Stimulated activated CD4-positive, alpha-beta T cell treated with anti-CD3 and anti-CD28 coated beads, Interleukin-4, amount 100 ng/mL, for 4 hours (primary cell): ENCODE measurements at regions not wholly inside any gene's neighbourhood (a gene's known extent, or its start where the extent isn't known, plus 50 kb on each side); places are given as distances from the start of the nearest gene placed in this dataset.

Source experiments
- DNase-seq, 2 experiments: peaks; one replicate each; pipeline ENCODE4 v3.0.0-alpha.2; 2020

DNA sequence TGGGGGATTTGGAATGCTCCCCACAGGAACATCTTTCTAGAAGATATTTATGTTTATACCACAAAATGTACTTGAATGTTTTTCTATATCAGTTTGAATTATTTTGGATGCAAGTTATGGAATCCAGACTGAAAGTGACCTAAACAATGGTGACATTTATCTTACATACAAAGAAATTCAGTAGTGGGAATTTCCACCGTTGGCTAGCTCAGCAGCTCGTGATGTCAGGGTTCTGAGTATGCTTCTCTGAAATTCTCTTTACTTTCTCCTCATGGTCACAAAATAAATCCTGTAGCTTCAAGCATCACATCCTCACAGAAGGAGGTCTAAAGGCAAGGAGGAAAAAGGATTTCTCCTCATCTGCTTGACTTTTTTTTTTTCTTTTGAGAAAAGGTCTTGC, 105.3 kb downstream of the AKAIN1 start:
- no peak for DNase-seq

DNA sequence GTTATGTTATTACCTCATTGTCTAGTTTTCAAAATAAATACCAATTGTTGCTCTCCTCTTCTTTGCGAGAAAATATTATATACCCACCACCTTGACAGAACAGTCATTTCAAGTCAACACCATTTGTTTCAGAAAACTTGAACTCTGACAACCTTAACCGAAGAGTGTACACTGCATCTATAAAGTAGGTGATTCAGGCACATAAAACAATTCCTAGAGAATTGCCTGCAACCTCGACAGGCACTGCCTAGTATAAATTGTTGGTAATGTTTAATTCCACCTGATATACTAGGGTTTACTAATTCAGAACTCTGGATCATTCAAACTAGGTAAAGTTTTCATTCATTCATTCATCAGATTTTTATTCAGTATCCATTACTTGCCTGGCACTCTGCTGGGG, 121.8 kb downstream of the AKAIN1 start:
- no peak for DNase-seq

DNA sequence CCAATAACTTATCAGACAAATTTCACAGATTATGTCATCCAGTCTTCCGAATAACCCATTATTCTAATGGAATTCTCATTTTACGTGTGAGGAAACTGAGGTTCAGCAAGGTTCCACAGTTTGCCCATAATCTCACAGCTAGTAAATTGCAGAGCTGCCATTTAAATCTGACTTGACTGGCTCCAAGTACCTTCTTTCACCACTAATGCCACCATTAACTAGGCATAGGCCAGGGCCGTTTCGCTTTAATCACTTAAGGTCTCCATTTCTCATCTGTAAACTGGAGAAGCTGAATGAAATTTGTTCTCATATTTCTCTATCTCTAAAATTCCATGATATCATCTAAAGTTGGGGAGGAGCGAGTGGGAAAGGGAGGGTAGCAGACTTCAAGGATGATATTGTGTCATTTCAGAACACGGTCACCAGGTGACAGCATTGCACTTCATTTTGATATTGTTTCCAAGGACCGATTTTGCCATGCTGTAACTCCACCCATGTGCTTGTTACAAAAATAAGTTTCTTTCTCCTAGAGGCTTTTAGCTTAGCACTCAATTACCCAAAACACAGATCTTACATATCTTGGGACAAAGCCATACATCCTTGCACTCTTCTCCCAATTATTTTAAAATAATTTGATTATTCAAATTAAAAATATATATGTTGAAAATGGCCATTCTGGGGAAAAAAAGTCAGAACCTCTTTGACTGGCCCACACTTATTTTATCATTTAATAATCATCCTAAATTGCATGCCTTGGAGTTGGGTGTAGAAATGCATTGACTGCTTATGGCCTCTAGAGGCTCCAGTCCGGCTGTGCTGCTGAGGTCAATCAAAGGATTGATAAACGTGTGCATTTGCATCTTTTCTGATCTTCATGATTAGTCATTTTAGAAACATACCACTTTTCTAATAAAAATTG, 123.8 kb downstream of the AKAIN1 start:
- DNase-seq = no peak

DNA sequence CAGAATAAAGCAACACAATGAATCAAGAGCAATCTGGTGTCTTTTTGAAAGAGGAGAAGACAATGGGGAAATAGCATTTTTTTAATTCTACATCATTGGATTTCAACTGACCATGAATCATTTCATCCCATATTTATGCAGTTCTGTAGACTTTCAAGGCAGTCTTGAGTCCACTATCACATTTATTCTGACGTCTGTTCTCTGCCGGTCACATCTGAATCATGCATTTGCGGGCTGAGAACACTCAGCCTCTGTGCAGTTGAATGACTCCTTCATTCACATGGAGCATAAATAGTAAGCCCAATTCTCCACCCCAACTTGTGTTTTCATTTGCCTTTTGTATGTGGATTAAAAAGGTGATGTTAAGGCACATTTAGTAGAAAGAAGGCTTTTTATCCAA, 128.2 kb downstream of the AKAIN1 start:
- no peak for DNase-seq

DNA sequence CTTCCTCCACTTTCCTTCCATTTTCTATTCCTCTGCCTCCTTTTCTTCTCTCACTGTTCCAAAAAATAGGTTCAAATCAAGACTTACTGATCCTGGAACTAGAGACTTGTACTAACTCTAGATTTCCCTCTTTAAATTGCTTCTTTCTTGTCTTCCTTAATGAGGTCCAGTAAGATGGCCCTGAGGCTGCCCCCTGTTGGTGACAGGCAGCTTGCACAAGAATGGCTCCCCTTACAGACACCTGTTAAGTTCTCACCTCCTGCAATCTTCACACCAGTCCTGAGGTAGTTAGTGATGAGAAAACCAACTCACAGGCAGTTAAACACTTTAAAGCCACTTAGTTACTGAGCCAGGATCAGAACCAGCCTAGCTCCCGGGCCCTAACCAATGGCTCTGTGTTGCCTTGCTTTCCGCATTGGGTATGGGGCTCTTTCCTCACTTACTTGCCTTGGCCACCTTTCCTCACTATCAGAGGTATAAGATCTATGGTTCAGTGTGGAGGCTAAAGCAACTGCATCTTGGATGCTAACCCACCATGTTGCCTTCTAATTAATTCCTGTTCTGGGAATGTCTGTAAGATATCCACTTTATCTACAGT, 130.6 kb downstream of the AKAIN1 start:
- peak in 1 of 2 experiments; percentile 8 for DNase-seq

DNA sequence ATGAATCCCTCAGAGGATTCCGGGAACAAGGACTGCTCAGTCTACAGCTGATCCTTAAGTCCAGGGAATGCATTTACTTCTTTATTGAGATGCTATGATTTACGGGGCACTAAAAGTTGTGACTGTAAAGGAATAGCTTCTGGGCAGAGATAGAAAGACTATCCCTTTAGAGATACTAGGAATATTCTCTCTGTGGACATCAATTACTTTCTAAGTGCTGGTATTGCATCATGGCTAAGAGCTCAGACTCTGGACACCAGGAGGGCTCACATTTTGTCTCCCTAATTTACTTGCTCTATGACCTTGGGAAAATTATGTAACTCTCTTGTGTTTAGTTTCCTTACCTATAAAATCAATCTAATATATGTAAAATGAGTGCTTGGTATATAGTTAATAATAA, 131.4 kb downstream of the AKAIN1 start:
- DNase-seq = no peak

DNA sequence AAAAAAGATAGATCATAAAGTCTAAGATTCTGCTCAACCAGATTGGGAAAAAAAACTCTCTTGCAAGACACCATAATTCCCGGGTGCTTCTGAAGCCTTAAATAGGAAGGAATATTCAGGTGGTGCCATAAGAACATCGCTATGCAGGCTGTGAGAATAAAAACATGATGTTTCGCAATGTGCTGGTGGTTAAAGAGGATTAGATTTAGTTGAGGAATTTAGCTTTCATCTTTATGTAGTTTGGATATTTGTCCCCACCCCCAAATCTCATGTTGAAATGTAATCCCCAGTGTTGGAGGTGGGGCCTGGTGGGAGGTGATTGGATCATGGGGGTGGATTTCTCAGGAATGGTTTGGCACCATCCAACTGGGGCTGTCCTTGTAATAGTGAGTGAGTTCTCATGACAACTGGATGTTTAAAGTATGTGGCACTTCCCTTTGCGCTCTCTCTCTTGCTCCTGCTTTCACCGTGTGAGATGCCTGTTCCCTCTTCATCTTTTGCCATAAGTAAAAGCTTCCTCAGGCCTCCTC, 132.2 kb downstream of the AKAIN1 start:
- no peak for DNase-seq

DNA sequence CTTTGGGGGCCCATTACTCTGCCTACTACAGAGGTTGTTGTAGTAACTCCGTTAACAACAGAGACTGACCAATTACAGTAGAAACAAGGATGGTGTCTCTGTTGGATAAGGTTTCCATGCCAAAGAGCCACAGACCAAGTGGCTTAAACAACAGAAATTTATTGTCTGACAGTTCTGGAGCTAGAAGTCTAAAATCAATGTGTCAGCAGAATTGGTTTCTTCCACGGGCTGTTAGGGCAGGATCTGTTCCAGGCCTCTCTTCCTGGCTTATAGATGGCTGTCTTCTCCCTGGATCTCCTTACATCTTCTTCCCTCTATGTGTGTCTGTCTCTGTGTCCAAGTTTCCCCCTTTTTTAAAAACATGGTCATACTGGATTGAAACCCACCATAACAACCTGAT, 135.3 kb downstream of the AKAIN1 start:
- no peak for DNase-seq

DNA sequence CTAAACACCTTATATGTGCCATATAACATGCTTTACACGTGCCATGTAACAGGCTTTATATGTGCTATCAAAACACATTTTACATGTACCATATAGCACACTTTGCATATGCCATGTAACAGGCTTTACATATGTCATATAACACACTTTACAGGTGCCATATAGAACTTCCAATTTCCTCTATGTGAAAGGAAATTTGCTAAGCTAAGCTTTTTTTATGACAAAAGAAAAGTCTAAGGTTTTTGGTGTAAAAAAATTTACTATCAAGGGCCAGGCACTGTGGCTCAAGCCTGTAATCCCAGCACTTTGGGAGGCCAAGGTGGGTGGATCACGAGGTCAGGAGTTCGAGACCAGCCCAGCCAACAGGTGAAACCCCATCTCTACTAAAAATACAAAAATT, 136.5 kb downstream of the AKAIN1 start:
- no peak for DNase-seq

DNA sequence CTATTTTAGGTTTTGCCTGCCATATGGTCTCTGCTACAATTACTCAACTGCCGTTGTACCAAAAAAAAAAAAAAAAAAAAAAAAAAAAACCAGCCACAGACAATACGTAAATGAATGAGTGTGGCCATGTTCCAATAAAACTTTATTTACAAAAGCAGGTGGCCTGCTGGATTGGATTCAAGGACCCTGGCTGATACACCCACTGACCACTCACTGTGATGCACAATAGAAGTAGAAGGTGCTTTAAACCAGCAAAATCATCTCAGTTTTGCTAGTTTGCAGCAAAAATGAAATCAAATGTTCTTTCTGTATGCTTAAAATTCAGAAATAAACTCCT, 137.4 kb downstream of the AKAIN1 start:
- no peak for DNase-seq

DNA sequence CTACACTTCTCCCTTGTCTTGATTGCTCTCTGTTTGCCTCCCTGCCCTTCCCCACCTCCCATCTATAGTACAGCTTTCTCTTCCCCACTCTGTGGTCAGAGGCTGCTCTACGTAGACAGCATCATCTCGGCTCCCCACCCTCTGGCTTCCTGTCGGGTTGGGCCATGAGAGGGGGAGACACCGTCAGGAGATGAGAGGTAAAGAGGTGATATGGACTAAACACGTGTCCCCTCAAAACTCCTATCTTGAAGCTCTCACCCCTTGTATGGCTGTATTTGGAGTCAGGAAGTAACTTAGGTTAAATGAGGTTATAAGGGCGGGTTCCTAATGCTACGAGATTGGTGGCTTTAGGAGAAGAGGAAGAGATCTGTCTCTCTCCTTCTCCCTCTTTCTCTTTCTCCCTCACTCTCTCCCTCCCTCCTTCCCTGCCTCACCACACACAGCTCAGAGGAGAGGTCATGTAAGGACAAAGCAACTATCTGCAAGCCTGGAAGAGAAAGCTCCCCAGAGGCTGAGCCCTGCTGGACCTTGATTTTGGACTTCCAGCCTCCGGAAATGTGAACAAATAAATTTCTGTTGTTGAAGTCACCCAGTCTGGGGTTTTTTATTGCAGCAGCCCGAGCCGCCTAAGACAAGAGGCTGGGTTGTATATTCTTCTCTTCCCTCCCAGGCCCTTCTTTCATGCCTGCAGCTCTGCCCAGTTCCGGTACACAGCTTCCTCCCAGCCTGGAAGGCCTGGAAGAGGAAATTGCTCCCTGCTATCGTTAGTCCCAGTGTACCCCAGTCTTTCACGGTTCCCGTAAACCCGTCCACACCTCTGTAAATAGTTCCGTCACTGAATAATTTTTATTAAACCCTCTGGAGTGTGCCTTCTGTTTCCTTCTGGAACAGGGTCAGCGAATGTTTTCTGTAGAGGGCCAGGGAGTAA, 138.0 kb downstream of the AKAIN1 start:
- peak in 1 of 2 experiments; percentile 36 for DNase-seq

DNA sequence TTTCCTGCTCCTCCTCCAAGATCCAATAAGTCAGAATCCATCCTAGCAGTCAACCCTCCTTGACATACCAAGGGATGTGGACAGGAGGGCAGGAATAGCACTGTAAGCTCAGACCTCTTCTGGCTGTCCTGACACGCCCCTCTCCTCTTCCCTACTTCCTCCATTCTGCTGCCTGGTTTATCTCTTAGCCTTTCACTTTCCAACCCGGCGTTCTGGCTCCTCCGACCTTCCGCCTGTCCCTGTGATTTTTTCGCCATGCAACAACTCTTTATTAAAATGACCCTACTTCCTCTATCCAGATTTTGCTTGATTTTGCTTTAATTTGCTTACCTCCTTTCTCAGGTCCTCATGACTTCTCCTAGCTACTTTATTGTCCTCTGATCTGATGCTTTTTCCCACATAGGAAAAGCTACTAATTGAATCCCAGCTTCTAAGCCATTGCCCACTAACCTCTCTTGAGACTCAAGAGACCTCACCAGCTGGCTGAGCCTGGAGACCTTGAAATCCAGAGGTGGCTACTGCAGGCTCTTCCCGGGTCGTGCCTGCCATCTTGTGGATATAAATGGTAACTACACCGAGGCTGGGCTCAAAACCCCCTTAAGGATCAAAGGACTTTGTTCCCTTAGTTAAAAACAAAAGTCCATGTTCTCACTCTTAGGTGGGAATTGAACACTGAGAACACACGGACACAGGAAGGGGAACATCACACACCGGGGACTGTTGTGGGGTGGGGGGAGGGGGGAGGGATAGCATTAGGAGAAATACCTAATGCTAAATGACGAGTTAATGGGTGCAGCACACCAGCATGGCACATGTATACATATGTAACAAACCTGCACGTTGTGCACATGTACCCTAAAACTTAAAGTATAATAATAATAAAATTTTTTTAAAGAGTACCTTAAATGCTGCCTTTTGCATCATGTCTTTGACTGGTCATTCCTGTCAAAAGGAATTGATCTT, 139.4 kb downstream of the AKAIN1 start:
- peak; percentile 33 to 35 for DNase-seq

DNA sequence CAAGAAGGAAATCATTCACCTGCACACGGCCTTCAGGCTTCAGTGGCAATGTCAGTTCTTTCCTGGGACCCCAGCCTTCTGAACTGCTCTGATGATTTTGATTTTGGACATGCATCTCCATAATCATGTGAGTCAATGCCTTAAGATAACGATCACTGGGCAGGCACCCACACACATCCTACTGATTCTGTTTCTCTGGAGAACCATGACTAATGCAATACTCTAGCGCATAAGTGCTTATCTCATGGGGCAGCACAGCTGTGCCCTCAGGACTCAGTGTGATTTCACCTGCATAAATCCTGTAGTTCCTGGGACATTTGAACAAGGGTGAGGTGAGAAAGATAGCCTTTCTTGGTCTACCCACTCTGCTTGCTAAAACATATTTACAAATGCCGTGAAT, 144.6 kb downstream of the AKAIN1 start:
- no peak for DNase-seq

DNA sequence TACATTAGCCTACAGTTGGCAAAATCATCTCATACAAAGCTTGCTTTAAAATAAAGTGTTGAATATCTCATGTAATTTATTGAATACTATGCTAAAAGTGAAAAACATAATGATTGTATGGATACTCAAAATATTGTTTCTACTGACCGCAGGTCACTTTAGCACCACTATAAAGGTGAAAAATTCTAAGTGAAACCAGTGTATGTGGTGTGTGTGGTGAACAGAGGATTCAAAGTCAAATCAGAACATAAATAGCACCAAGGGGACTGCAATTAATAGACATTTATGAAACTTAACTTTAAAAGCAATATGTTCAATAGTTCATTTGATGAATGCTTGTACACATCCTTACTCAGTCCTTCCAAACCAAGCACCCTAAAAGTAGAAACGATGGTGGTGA, 145.8 kb downstream of the AKAIN1 start:
- DNase-seq = no peak

DNA sequence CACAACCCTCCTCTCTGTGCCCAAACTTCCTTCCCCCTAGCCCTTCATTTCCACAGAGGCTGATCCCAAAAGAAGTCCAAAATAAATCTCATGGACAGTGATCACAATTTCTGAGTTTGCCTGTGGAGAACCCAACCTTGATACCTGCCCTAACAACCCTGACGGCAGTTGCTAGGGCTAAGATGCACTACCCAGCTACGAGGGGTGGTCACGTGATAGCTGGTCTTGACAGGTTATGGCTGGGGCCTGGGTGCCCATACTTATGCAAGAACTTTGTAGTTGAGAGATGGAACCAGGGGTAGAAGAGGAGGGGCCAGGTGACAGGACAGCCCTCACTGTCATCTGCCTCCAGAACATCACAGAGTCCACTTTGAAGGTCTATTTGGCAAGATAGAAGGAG, 147.9 kb downstream of the AKAIN1 start:
- no peak for DNase-seq

DNA sequence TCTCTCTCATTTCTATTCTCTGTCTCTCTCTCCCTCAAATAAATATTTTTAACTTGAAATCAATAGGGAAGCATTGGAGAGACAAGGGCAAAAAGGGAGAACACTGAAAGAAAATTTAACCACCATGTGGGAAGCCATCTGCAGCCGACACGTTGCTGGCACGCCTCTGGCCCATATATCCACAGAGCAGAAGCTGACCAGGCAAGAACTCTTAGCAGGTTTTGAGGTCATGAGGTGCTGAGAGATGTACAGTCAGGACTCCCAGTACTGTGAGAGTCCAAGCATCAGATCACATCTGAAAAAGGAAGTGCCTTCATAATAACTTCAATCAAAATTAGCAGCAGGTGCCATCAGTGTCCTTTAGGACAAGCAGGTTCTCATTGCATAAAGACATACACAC, 156.6 kb downstream of the AKAIN1 start:
- DNase-seq = no peak

DNA sequence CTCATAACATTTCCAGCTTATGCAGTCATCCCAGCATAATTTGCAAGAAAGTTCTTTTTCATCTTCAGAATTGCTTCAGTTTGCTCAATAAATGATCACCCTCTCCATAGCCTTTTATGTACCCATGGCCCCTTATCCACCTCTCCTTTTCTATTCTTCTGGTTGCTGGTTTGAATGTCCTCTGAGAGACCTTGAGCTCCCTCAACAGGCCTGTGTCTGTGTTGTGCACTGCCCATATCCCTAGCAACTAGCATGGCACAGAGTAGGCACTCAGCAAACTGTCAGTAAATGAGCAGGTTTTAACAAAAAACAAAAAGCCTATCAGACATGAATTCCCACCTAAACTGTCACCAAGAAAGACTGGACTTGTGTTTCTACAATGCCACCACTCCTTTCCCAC, 160.5 kb downstream of the AKAIN1 start:
- DNase-seq = no peak

DNA sequence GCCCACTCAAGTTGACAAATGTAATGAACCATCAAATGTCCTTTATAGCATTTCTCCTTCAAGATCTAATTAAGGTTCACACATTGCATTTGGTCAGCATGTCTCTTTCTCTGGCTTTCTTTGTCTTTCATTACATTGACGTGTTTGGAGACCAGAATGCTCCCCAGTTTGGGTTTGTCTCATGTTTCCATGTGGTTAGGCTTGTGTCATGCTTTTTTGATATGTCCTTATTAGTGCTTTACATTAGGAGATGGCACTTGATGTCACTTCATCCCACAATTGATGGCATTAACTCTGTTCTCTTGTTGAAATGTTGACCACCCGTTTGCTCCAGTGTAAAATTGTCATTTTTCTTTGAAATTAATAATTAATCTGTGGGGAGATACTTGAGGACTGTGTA, 165.8 kb downstream of the AKAIN1 start:
- no peak for DNase-seq

DNA sequence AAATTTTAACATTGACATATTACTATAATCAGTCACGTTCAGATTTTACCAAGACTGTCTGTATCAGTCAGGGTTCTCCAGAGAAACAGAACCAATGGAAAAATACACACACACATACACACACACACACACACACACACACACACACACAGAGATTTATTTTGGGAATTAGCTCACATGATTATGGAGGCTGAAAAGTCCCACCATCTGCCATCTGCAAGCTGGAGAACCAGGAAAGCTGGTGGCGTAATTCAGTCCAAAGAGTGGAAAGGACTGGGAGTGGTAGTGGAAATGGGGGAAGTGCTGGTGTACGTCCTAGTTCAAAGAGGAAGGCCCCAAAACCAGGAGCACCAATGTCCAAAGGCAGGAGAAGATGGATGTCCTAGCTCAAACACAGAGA, 166.4 kb downstream of the AKAIN1 start:
- DNase-seq = no peak

DNA sequence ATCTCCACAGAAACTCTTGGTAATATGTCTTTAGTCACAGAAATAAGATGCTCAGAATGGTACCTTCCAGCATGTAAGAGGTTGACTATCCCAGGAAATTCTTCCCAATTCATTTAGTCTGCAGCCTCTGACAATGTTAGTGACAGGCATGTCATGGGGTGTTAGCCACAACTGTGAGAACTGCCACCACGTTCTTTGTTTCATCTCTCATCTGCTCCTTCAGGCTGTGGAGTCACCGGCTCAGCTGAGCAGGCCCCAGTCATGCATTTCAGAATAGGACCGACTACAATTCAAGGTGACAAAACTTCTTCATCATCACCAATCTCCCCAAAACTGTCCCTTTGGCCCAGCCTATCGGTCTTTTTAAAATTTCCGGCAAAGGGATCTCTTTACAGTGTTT, 167.5 kb downstream of the AKAIN1 start:
- no peak for DNase-seq

DNA sequence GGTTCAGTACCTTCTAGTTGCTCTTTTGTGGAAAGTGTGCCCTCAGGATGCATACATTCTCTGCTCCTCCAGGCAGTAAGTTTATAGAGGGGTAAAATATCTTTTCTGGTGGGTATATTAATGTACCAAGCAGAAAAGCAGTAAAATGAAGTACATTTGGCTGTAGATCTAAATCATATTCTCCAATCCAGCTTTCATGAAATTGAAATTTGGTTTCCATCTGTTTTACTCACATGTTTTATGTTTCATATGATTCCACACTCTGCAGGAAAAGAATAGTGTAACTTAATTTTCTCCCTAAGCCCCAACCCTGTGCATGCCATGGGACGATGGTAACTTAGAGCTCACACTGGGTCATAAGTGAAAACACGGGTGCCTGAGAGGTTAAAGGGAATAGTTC, 172.3 kb downstream of the AKAIN1 start:
- DNase-seq = no peak

DNA sequence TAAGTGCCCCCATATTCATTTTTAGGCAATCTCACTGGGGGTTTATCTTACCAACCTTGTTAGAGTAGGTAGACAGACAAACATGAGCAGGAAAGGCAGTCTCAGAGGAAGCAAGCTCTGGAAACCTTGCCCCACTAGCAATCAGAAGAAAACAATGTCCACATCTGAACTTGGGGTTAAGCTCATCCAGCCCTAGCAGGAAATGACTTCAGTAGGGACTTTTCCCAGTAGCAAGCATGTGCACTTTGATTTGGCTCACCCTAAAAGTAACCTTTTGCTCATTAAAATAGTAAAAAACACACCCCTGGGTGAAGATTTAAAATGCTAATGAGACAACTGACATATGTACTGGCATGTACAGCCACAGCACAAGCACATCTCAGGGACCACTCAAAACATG, 175.5 kb downstream of the AKAIN1 start:
- no peak for DNase-seq
